Naive thymus-derived CD8-positive, alpha-beta T cell (primary cell): ENCODE measurements at regions not wholly inside any gene's neighbourhood (a gene's known extent, or its start where the extent isn't known, plus 50 kb on each side); places are given as distances from the start of the nearest gene placed in this dataset.

Experiments
- ATAC-seq, 2 donors: fragments of 150-1000 bp; cut with Tn5 transposase in 1 of 2; sonication (Bioruptor Pico), chemical (Tn5 transposase) in 1 of 2; 1 replicate in 1 of 2; 2 replicates in 1 of 2; pipeline ENCODE4 v1.10.0; 2021; ENCODE audit warnings: mild to moderate bottlenecking in 2 of 2, moderate library complexity in 2 of 2
- POLR2A ChIA-PET: fragments of 350-600 bp; sonication (Branson Sonifier 250); formaldehyde crosslinking; loops from one replicate; lab custom pipeline; 2021; ENCODE audit warnings: antibody characterized with exemption; lab: Charles Lee
- DNase-seq, 10 donors: peaks; one replicate each; pipeline versions ENCODE4 v3.0.0 to v3.0.0-alpha.2; 2020 to 2022
- H3K27ac Mint-ChIP-seq, 10 donors: one replicate each; pipeline ENCODE4 v1.8.0; 2020 to 2022; ENCODE audit warnings: mild to moderate bottlenecking in 10 of 10, mixed read lengths in 10 of 10, moderate library complexity in 4 of 10, inconsistent platforms in 1 of 10
- H3K27me3 Mint-ChIP-seq, 5 donors: one replicate each; pipeline ENCODE4 v1.8.0; 2021 to 2022; ENCODE audit warnings: mixed read lengths in 5 of 5
- H3K36me3 Mint-ChIP-seq, 3 donors: one replicate each; pipeline ENCODE4 v1.8.0; 2020 to 2022; ENCODE audit warnings: mixed read lengths in 3 of 3, mild to moderate bottlenecking in 2 of 3, inconsistent platforms in 1 of 3
- H3K4me1 Mint-ChIP-seq, 4 donors: one replicate each; pipeline ENCODE4 v1.8.0; 2021 to 2022; ENCODE audit warnings: mixed read lengths in 4 of 4
- H3K4me3 Mint-ChIP-seq, 10 donors: one replicate each; pipeline ENCODE4 v1.8.0; 2020 to 2022; ENCODE audit warnings: mild to moderate bottlenecking in 10 of 10, mixed read lengths in 10 of 10, moderate library complexity in 6 of 10, inconsistent platforms in 1 of 10
- H3K9me3 Mint-ChIP-seq, 9 donors: one replicate each; pipeline ENCODE4 v1.8.0; 2020 to 2022; ENCODE audit warnings: mixed read lengths in 9 of 9, mild to moderate bottlenecking in 3 of 9, inconsistent platforms in 1 of 9, moderate library complexity in 1 of 9

DNA sequence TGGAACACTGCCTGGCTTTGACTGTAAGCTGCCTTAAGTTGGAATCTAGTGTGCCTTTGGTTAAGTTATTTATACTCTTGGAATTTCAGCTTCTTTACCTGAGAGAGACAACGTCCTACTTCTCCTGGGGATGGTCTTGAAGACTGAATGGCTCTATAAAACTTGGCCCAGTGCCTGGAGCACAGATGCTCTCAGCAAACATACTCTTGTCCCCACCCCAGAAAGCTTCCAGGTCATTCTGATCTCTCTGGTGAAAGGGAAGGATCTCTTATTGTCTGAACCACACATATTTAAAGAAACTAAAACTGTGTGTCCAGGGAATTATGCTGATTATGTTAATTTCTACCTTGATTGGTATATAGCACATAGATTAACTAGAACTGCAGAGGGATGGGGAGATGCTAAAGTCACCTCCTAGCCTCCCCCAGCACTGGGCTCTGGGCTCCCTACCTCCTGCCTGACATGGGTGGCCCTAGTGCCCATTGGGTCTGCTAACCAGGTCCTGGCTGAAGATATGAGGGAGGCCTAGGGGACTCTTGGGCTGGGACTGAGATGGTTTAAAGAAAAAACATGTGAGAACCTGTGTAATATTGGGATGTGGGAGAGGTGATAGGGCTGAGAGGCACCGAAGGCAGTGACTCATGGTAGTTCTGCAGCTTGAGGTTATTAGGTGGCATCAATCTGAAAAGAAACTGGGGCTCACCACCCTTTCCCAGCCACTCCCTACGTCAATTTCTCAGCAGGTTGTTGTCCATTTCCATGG lies 171.0 kb downstream of the RPLP1 start:
- no peaks in the 10 kb centered on the region for H3K9me3 Mint-ChIP-seq
- peaks cover 0 to 7% (median 5%) of the 10 kb centered on the region in 4 donors for H3K4me1 Mint-ChIP-seq
- POLR2A ChIA-PET = no interaction called here
- ATAC-seq = no peak
- H3K36me3 Mint-ChIP-seq = no peaks in the 10 kb centered on the region
- H3K4me3 Mint-ChIP-seq = no peak overlapping the region
- peaks cover 0 to 31% (median 15%) of the 10 kb centered on the region in 5 donors for H3K27me3 Mint-ChIP-seq
- no peak for DNase-seq
- H3K27ac Mint-ChIP-seq = no peak overlapping the region

DNA sequence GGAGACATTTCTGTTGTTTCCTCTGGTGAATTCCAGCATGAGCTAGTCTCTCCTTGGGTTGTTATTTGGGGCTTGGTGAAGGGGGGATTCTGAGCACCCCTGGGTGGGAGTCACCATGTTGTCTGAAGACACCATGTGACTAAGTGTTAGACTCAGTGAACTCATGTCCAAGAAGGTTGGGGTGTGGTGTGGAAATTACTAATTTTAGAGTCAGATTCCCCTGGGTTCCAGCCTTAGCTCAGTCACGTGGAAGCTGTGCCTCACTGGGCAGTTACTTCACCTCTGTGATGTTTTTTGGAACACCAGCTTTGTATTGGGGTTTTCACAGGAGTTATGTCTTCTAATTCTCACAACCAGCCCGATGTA lies 171.5 kb downstream of the RPLP1 start:
- DNase-seq (no peak), ATAC-seq (no peak)
- Mint-ChIP-seq H3K27ac (no peak overlapping the region), H3K4me3 (no peak overlapping the region), H3K36me3 (no peaks in the 10 kb centered on the region), H3K4me1 (peaks cover 0 to 7% (median 5%) of the 10 kb centered on the region in 4 donors), H3K27me3 (peaks cover 0 to 31% (median 15%) of the 10 kb centered on the region in 5 donors), H3K9me3 (no peaks in the 10 kb centered on the region)
- POLR2A ChIA-PET = no interaction called here

DNA sequence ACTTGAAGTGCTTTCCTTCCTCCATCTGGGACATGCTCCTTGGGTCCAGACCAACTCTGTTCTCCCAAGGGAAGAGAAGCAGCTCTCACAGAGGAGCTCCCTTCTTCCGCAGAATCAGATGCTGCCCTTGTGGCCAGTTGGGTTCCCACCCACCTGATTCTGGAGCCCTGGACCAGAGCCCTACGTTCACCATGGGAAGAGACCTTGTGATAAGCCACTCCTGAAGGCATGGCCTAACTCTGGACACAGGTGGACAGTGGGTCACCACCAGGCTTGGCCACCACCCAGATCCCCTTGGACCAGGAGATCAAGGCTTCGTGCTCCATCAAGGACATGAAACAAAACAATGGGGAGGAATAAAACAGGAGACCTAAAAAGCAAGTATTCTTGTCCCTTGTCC lies 172.2 kb downstream of the RPLP1 start:
- POLR2A ChIA-PET = no interaction called here
- no peak for DNase-seq
- Mint-ChIP-seq H3K4me1 (peaks cover 0 to 7% (median 6%) of the 10 kb centered on the region in 4 donors), H3K27ac (peak overlapping the region in 1 of 10 donors; percentile 35), H3K27me3 (peaks cover 0 to 31% (median 15%) of the 10 kb centered on the region in 5 donors), H3K4me3 (no peak overlapping the region), H3K36me3 (no peaks in the 10 kb centered on the region), H3K9me3 (no peaks in the 10 kb centered on the region)
- no peak for ATAC-seq

DNA sequence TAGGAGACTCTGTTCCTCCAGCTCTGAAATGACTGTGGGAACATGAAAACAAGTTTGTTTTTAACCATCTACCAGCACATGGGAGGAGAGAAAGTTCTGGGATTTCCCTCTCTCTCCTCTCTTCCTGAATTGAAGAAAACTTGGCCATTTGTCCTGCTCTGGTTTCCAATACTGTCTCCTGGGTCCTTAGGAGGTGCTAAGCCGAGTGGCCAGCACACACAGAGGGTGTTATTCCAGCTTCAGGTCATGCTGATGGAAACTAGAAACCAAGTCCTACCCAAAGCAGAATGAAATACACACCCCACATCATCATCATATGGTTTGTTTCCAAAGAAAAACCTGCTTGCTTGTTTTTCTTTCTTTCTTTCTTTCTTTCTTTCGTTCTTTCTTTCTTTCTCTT lies 172.7 kb downstream of the RPLP1 start:
- peaks cover 1 to 35% (median 15%) of the 10 kb centered on the region in 5 donors for H3K27me3 Mint-ChIP-seq
- H3K9me3 Mint-ChIP-seq = no peaks in the 10 kb centered on the region
- H3K4me1 Mint-ChIP-seq = peaks cover 0 to 11% (median 7%) of the 10 kb centered on the region in 4 donors
- H3K27ac Mint-ChIP-seq = no peak overlapping the region
- POLR2A ChIA-PET = no interaction called here
- ATAC-seq = no peak
- H3K4me3 Mint-ChIP-seq = no peak overlapping the region
- no peak for DNase-seq
- no peaks in the 10 kb centered on the region for H3K36me3 Mint-ChIP-seq

DNA sequence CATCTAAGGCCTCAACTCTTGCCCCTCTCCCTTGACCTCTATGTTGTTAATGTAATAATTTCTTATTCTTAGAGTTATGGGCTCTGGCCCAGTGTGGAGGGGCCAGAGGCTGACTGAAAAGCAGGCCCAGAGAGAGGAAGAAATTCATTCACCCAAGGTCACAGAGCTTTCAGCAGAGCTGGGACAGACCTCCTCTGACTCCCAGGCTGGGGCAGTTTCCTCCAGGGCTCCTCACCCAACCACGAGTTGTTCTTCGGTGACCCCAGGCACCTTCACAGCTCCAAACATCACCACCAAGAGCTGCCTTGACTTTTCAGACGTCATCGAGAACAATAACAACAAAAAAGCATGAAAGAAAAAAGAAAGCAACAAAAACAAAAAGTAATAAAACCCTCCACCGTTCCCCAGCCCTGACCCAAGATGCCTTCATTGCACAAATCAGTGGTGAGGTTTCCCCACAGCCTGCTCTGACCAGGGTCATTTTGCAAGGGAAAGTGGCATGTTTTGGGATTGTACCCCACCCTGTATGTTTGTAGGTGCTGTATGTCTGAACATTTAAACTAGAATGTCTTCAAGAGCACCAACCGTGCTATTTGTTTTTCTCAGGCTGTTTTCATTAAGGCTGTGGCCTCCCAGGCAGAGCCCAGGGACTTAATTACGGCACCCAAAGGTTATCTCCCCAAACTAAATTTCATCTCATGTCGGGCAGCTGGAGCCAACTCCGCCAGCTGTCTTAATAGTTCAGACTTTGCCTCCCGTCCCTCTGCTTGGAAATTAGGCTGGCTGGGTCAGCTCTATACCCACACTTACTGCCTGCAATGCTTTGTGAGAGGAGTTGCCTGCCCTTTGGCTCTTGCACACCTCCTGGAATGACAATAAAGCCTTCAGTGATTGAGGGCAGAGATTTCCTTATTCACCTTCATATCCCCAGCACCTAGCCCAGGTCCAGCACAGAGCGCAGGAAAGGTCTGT lies 173.8 kb downstream of the RPLP1 start:
- POLR2A ChIA-PET = no interaction called here
- Mint-ChIP-seq H3K36me3 (no peaks in the 10 kb centered on the region), H3K27ac (no peak overlapping the region), H3K27me3 (peaks cover 6 to 46% (median 22%) of the 10 kb centered on the region in 5 donors), H3K9me3 (no peaks in the 10 kb centered on the region), H3K4me1 (peaks cover 0 to 17% (median 8%) of the 10 kb centered on the region in 4 donors), H3K4me3 (no peak overlapping the region)
- ATAC-seq = no peak
- no peak for DNase-seq

DNA sequence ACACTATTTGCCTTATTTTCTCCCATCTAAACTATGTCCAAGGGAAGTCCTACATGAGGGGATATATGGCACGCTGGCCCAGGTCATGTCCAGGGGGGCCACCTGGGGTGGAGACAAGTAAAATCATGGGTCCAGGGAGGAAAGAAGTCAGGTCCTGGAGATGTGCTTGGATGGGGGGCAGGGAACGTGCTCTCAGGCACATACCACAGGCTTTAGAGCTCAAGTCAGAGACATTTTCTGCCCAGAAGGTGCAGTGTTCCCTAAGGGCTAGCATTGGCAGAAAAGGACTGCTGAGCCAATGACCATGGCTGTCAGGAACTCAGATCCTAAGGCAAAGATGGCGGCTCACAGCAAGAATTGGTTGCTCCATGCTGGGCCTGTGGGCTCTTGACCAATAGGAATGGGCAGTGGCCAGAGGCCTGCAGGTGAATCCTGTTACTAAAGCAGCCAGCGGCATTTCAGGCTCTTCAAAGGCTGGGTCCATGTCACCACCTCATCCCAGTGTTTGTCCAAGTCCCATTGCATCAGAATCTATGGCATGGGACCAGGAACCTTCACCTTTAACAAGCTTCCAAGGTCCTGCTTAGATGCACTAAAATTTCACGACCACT lies 175.0 kb downstream of the RPLP1 start:
- H3K27ac Mint-ChIP-seq = no peak overlapping the region
- H3K9me3 Mint-ChIP-seq = no peaks in the 10 kb centered on the region
- peaks cover 6 to 57% (median 29%) of the 10 kb centered on the region in 5 donors for H3K27me3 Mint-ChIP-seq
- POLR2A ChIA-PET = interaction anchor here (0.6 kb wide), 1 partner anchor 41 kb away, joined by 4 read pairs; no protein-coding TSS in a partner anchor
- no peak for DNase-seq
- H3K36me3 Mint-ChIP-seq = no peaks in the 10 kb centered on the region
- H3K4me1 Mint-ChIP-seq = peaks cover 0 to 17% (median 9%) of the 10 kb centered on the region in 4 donors
- no peak for ATAC-seq
- H3K4me3 Mint-ChIP-seq = no peak overlapping the region

DNA sequence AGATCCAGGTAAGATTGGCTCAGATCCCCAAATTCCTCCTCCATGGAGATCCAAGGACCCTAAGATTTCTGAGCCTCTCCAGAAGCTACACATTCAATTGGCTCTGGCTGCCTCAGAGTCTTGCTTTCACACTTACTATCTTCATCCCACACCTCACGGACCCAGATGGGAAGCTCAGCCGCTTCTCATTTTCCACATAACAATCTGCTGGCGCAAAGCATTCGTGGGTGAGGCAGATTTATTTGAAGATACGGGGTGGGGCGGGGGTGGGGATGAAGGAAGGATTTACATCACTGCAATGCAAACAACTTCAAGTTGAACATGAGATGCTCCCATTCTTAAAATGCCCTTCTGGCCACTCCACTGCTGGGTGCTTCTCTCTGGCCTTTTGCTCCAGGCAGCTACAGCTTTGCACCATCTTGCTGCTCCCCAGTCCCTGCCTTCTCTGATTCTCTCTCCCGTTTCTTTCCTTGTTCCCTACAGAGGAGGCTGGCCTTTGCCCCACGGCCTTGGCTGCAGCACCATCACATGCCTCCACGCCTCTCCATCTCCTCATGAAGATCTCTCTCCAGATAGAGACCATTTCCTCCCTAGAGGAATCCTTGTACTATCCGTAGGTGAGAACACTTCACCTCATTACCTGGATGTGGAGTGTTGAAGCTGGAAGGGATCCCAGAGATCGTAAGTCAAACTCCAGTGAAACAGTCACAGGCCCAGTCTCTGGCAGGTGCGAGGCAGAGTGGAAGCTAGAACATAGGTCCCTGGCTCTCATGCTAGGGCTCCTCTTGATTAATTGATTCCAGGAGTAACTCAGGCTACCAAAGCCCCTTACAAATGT lies 175.9 kb downstream of the RPLP1 start:
- Mint-ChIP-seq H3K4me3 (no peak overlapping the region), H3K36me3 (no peaks in the 10 kb centered on the region), H3K27ac (peak overlapping the region in 2 of 10 donors; percentile 19 to 21), H3K4me1 (peaks cover 0 to 17% (median 11%) of the 10 kb centered on the region in 4 donors), H3K9me3 (no peaks in the 10 kb centered on the region), H3K27me3 (peaks cover 6 to 63% (median 28%) of the 10 kb centered on the region in 5 donors)
- DNase-seq = no peak
- ATAC-seq = no peak
- POLR2A ChIA-PET = no interaction called here

DNA sequence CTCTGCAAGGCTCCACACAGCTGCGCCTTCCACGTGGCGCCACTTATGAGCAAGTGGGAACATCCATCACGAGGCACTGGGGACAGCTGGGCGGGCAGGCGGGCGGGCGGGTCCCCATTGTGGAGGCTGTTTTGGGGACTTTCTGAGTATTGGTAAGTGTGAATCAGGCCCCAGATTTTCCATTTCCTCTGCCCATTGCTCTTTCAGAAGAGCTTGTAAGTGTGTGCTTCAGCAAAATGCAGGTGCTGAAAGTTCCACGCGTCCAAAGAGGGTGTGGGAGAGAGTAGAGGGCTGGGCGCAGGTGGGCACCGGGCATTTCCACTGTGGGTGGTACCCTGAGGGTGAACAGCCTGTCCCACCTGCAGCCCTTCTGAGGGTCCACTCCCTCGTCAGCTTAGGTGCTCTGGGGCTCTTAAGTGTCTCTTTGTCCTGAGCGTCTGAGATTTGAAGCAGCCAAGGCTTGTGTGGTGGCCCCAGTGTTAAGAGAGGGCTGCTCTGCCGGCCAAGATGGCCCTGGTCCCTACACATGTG lies 177.1 kb downstream of the RPLP1 start:
- DNase-seq = no peak

DNA sequence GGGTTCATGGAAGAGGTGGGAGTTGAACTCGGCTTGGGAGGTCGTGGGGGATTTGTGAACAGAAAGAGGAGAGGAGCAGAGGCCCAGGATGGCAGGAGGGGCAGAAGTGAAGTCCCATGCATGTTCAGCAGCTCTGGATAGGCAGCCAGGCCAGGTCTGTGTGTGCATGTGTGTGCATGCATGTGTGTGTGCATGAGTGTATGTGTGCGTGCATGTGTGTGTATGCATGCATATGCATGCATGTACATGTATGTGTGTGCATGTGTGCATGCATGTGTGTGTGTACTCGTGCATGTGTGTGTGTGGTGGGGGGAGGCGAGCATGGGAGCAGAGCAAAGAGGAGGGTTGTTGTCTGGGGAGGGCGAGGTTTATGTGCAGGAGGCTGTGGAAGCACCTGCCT lies 178.4 kb downstream of the RPLP1 start:
- Mint-ChIP-seq H3K4me1 (peaks cover 0 to 10% (median 7%) of the 10 kb centered on the region in 4 donors), H3K4me3 (no peak overlapping the region), H3K27me3 (peaks cover 10 to 43% (median 22%) of the 10 kb centered on the region in 5 donors), H3K36me3 (no peaks in the 10 kb centered on the region), H3K27ac (peak overlapping the region in 2 of 10 donors; percentile 10 to 54), H3K9me3 (no peaks in the 10 kb centered on the region)
- POLR2A ChIA-PET = no interaction called here
- ATAC-seq (no peak), DNase-seq (no peak)

More for the DNA sequence above, 177.1 kb downstream of the RPLP1 start:
- no peaks in the 10 kb centered on the region for H3K36me3 Mint-ChIP-seq
- no peak overlapping the region for H3K27ac Mint-ChIP-seq
- no peaks in the 10 kb centered on the region for H3K9me3 Mint-ChIP-seq
- POLR2A ChIA-PET = no interaction called here
- H3K4me1 Mint-ChIP-seq = peaks cover 0 to 12% (median 9%) of the 10 kb centered on the region in 4 donors
- ATAC-seq = no peak
- H3K4me3 Mint-ChIP-seq = no peak overlapping the region
- peaks cover 6 to 57% (median 25%) of the 10 kb centered on the region in 5 donors for H3K27me3 Mint-ChIP-seq

DNA sequence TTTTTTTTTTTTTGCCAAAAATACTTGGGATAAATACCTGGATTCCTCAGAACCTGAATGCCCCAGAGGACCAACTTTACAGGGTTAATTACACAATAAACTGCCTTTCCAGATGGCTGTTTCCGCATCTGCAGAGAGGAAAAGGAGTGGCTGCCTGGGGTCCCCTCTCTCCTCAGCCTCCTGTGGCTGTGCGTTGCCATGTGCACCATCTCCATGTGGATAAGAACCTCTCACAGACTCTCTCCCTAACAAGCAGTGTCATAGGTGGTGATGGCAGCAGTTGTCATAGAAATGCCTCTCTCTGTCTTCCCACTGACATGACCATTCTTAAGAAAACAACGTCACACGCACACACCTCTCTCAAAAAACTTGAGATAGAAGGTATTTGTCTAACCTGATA lies 179.4 kb downstream of the RPLP1 start:
- POLR2A ChIA-PET = no interaction called here
- Mint-ChIP-seq H3K4me1 (peaks cover 0 to 11% (median 7%) of the 10 kb centered on the region in 4 donors), H3K27ac (peak overlapping the region in 1 of 10 donors; percentile 23), H3K4me3 (no peak overlapping the region), H3K9me3 (no peaks in the 10 kb centered on the region), H3K27me3 (peaks cover 10 to 34% (median 23%) of the 10 kb centered on the region in 5 donors), H3K36me3 (no peaks in the 10 kb centered on the region)
- no peak for DNase-seq
- no peak for ATAC-seq

DNA sequence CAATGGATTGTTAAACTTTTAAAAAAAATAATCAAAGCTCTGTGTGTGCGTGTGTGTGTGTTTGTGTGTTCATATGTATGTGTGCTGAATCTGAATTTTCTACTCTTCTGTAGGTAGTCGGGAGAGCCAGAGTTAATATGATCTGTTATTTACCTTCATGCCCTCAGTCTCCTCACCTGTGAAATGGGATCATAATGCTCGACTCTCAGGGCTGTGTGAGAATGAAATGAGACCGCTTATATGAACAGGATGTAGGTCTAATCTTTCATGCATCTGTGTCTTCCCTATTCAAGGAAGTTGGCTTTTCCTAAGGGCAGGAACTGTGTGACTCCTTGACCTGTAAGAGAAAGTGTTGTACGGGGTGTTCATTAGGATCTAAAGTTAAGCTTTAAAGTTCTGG lies 182.2 kb downstream of the RPLP1 start:
- ATAC-seq (no peak), DNase-seq (no peak)
- Mint-ChIP-seq H3K36me3 (no peaks in the 10 kb centered on the region), H3K9me3 (peaks cover 0 to 6% (median under 1%) of the 10 kb centered on the region in 9 donors), H3K4me3 (no peak overlapping the region), H3K27ac (no peak overlapping the region), H3K27me3 (peaks cover 10 to 32% (median 23%) of the 10 kb centered on the region in 5 donors), H3K4me1 (peaks cover 0 to 15% (median 6%) of the 10 kb centered on the region in 4 donors)
- POLR2A ChIA-PET = no interaction called here
